ENCODE measurements at regions not wholly inside any gene's neighbourhood (a gene's known extent, or its start where the extent isn't known, plus 50 kb on each side); places are given as distances from the start of the nearest gene placed in this dataset.

GRCh38 chr3:101159478-101159877, 160.9 kb downstream of the IMPG2 start:
- ChIA-PET CTCF (interaction anchor here (0.6 kb wide), 1 partner anchor 9 kb away, joined by 3 read pairs; no protein-coding TSS in a partner anchor), POLR2A (ENCODE audit: unreplicated experiment) (no interaction called here)
- no peak overlapping the region for H2AK9ac ChIP-seq (replicated peaks; ENCODE audit: low read depth, low read length, poor library complexity)
- no peak overlapping the region for H3K9ac ChIP-seq (ENCODE audit: low read depth, low read length)
- DNase-seq (no peak), ATAC-seq (ENCODE audit: low read depth) (no peak)
- no peak overlapping the region for H2AK5ac ChIP-seq (ENCODE audit: low read depth, low read length)
- no peak overlapping the region for H3K4me3 ChIP-seq (ENCODE audit: insufficient read depth, low read depth, low read length)
- H2BK15ac ChIP-seq (ENCODE audit: low read depth, low read length), result no peak overlapping the region
- no peaks in the 10 kb centered on the region for H4K20me1 ChIP-seq (ENCODE audit: insufficient read depth, low read length)
- H4K8ac ChIP-seq (ENCODE audit: low read depth in 2 of 2, low read length in 2 of 2), result no peak overlapping the region
- no peak overlapping the region for H3K4me2 ChIP-seq (ENCODE audit: low read depth, low read length)
- no peak overlapping the region for H3K14ac ChIP-seq (replicated peaks; ENCODE audit: low read depth, low read length)
- no peak overlapping the region for H3K18ac ChIP-seq (ENCODE audit: low read depth, low read length)
- H2AFZ ChIP-seq (replicated peaks; ENCODE audit: low read length, poor library complexity), result no peak overlapping the region
- H3K56ac ChIP-seq (ENCODE audit: extremely low read depth, insufficient read depth, low read length), result no peak overlapping the region
- H3K27ac ChIP-seq (ENCODE audit: insufficient read depth, low read length), result no peak overlapping the region
- H3K79me1 ChIP-seq (ENCODE audit: low read depth in 1 of 2, low read length in 2 of 2), result no peaks in the 10 kb centered on the region
- H3K4ac ChIP-seq (ENCODE audit: low read depth, low read length), result no peak overlapping the region
- H3K9me3 ChIP-seq (ENCODE audit: control insufficient read depth, insufficient read depth, low read length), result no peaks in the 10 kb centered on the region
- no peak overlapping the region for H2BK5ac ChIP-seq (ENCODE audit: low read depth, low read length, poor library complexity, severe bottlenecking)
- no peak for TF ChIP-seq ELK1 (IDR thresholded peaks at IDR 0.05; ENCODE audit: borderline replicate concordance, low read depth, low read length)
- no peak overlapping the region for H3K23ac ChIP-seq (ENCODE audit: low read depth, low read length)
- H2BK20ac ChIP-seq (ENCODE audit: low read depth, low read length), result no peak overlapping the region
- BruUV-seq (replicated peaks), result no TSS peak
- no peak overlapping the region for H4K91ac ChIP-seq (ENCODE audit: insufficient read depth, low read depth, low read length)
- no peaks in the 10 kb centered on the region for H3K9me1 ChIP-seq (ENCODE audit: insufficient read depth, low read length)
- dilution Hi-C loops (cut with HindIII; ENCODE audit: low sequenced_read_pairs, unreplicated experiment), result no loop called here
- no peak overlapping the region for H2BK120ac ChIP-seq (ENCODE audit: low read depth, low read length)
- H3K4me1 ChIP-seq (ENCODE audit: control insufficient read depth, insufficient read depth, low read length), result peaks cover 5% of the 10 kb centered on the region
- 94% methylated on average over 2 of the region's 3 CpGs; no CpG with 5 or more reads in 1 of the 2 experiments for WGBS, 2 experiments (ENCODE audit: extremely low coverage in 2 of 2, insufficient read length in 1 of 2)
- in situ Hi-C loops (cut with MboI; ENCODE audit: low sequenced_read_pairs), result no loop called here
- intact Hi-C loops (cut with micrococcal nuclease), result no loop called here
- no peak overlapping the region for H4K5ac ChIP-seq (ENCODE audit: low read depth, low read length)
- H3K27me3 ChIP-seq (ENCODE audit: control insufficient read depth, insufficient read depth, low read length), result no peaks in the 10 kb centered on the region
- no peaks in the 10 kb centered on the region for H3K36me3 ChIP-seq (ENCODE audit: control insufficient read depth, insufficient read depth, low read length)

Measured in IMR-90 (cell line).